ENCODE measurements at regions not wholly inside any gene's neighbourhood (a gene's known extent, or its start where the extent isn't known, plus 50 kb on each side); places are given as distances from the start of the nearest gene placed in this dataset.

- no peak for DNase-seq
Observed at GRCh38 chr21:26736449-26736848, 108.8 kb downstream of the ADAMTS1 start.

DNA sequence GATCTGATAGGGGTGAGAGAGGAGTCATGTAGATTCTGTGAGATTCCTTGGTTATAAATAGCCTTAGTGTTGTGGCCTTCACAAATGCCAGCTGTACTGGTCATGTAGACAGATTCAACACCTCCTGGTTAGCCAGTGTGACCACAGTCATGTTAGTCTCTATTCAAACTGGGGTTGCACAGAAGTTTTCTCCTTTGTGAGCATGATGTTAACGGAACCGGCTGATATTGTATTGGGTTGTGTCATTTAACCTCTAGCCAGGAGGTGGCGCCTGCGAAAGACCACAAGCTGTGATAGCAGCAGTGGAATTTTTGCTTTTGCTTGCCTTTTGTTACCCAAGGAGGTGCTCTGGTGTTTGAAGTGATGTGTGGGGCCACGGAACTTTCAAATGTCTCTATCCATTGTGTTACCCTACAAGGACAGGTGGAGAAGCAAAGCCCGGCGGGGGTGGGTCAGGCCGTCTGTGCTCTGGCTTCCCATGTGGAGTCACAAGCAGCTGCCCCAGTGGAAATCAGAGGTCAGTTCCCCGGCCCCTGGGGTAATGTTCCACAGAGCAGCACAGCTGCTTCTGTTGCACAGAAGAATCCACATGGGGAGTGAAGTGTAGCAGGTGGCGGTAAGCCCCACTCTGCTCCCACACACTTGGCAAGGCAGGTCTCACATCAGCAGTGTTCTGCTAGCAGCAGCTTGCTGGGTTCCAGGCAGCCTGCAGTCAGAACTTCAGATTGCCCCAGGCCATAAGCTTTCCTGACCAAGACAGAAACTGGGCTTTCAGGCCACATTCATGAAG, 112.6 kb downstream of the ADAMTS1 start:
- DNase-seq = no peak

- no peak for DNase-seq
Observed at GRCh38 chr21:26719750-26720149, 125.5 kb downstream of the ADAMTS1 start.

DNA sequence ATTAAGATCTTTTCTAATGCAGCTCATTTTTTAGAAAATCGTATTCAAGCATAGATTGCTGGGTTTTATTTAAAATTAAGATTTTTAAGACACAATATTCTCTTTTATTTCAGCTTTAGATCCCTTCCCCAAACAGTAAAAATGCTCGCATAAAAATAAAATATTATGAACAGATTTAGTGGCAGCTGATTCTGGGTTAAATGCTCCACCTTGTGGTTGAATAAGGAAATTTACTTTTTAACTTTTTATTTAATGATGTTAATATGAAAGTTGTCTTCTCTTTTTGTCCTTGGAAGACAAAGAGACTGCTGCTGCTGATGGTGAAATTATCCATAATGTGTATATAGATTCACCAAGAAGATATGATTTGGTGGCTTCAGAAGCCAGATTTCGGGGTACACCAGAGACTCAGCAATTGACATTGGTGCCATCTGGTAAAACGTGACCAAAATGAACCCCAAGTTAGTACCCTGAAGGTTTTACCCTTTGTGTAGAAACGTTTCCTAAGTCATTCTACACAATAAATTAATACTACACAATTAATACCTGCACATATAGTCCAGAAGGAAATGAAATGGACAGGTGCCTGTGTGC, 128.0 kb downstream of the ADAMTS1 start:
- no peak for DNase-seq

GRCh38 chr21:26715878-26716506, 129.2 kb downstream of the ADAMTS1 start:
- DNase-seq = no peak

DNA sequence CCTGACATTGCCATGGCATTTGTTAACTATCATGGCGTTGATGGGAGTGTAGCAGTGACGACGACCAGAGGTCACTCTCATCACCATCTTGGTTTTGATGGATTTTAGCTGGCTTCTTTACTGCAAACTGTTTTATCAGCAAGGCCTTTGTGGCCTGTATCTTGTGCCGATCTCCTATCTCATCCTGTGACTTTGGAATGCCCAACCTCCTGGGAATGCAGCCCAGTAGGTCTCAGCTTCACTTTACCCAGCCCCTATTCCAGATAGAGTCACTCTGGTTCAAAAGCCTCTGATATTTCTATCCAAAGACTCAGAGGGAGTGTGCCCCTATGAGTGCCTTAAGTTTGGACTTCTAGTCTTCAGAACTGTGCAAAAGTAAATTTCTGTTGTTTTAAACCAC, 130.1 kb downstream of the ADAMTS1 start:
- DNase-seq = no peak

DNA sequence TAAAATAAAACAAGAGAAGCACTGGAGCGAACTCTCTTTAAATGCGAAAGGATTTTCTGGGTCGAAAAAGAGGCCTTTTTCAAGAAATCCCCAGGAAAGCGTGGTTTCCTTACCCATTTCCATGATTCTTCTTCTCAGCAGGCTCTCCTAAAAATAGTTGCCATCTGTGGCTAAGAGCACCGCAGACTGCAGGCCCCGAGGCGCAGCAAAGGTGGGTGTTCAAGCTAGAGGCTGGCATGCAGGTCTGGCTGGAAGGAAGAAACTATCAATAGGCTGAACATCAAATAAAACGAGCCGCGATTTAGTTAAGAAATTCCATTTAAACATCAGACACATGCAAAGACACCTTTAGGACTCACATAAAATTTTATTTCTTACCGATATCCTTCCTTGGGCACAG, 135.1 kb downstream of the ADAMTS1 start:
- no peak for DNase-seq

DNA sequence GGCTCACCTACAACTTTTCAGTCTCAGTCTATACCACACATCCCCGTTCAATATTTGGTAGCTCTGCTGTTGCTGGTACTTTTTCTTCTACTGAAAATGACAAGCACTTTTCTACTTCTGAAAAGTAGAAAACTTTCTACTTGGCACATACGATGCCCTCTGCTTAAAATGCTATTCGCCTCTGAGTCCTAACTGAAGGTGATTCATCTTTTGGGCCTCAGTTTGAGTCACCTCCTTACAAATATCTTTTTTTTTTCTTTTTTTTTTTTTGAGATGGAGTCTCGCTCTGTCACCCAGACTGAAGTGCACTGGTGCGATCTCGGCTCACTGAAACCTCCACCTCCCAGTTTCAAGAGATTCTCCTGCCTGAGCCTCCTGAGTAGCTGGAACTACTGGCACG, 136.0 kb upstream of the CYYR1 start:
- no peak for DNase-seq

GRCh38 chr21:26708223-26708800, 135.2 kb upstream of the CYYR1 start:
- DNase-seq = no peak

DNA sequence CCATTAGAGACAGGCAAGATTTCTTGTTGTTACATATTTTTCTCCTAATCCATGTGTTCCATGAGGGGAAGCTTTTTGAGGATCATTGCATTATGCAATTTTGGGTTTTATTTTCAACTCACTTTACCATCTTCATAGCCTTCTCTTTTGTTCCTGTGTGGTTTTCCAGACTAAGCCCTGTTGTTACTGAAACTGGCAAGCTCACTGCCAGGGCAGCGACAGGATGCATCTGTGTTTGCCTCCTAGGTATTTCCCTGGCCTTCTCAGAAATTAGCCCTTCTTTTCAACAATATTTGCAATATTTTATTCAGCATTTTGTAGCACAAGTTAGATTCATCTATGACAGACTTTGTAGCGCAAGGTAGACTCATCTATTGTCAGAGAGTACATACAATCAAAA, 134.2 kb upstream of the CYYR1 start:
- no peak for DNase-seq

- DNase-seq = no peak
Observed at GRCh38 chr21:26698416-26698815, 125.3 kb upstream of the CYYR1 start.

- DNase-seq = no peak
Observed at GRCh38 chr21:26691416-26691815, 118.3 kb upstream of the CYYR1 start.

DNA sequence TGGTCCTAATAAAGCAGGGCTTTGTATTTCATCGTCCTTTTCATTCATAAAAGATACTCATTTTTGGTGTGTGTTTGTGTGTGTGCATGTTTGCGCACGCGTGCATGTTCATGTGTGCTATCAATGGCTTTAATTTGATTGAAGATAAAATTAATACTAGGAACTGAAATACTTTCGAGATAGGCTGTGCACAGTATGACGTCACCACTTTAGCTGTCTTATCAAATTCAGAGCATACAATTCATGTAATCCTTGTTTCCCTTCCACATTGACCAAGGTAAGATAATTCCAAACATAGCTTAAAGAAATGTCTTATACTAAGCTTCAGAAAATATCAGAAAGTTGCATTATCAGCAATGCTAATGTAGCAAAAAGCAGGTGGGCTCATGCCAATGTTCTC, 113.6 kb upstream of the CYYR1 start:
- no peak for DNase-seq

- peak; percentile 10 for DNase-seq
Observed at GRCh38 chr21:26686278-26686677, 113.2 kb upstream of the CYYR1 start.

GRCh38 chr21:26684889-26685288, 111.8 kb upstream of the CYYR1 start:
- no peak for DNase-seq

GRCh38 chr21:26683996-26684395, 110.9 kb upstream of the CYYR1 start:
- no peak for DNase-seq

GRCh38 chr21:26679284-26679683, 106.2 kb upstream of the CYYR1 start:
- no peak for DNase-seq

- no peak for DNase-seq
Observed at GRCh38 chr21:26674323-26674722, 101.2 kb upstream of the CYYR1 start.

DNA sequence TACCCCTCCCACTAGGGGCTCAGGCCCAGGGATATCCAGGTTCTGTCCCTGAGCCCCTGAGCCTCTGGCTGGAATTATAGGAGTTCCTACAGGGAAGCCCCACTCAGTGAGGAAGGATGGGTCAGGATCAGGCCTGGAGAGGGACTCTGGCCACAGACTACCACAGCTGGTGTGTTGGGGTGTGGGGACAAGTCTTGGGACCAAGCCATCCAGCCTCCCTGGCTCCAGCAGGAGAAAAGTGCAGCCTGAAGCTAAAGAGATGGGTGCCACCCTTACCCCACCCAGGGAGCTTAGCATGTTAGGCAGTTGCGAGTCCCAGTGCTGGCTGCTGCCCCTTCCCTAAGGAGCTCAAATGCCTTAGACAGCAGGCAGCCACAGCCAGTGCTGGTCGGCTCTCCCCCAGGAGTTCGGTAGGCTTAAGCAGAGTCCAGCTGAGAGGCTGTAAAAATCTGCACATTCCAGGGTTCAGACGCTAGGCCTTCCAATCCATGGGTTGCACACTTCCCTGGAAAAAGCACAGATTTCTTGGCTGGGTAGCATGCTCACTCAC, 96.2 kb upstream of the CYYR1 start:
- DNase-seq = no peak

- DNase-seq = no peak
Observed at GRCh38 chr21:26659757-26660156, 86.7 kb upstream of the CYYR1 start.

DNA sequence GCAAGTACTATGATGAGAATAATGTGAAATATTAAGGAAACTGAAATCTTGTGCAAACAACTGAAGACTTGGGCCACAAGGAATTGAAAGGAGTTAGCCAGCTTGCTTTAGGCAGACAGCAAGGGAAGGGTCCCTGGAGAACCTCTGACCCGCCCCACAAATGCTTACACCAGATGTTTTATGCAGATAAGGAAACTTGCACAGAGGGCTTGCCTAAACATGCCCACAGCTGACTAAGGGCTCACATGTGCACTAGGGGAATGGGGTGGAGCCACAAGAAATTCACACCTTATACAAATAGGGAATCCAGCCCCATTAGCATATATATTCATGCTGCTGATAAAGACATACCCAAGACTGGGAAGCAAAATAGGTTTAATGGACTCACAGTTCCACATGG, 86.1 kb upstream of the CYYR1 start:
- no peak for DNase-seq

DNA sequence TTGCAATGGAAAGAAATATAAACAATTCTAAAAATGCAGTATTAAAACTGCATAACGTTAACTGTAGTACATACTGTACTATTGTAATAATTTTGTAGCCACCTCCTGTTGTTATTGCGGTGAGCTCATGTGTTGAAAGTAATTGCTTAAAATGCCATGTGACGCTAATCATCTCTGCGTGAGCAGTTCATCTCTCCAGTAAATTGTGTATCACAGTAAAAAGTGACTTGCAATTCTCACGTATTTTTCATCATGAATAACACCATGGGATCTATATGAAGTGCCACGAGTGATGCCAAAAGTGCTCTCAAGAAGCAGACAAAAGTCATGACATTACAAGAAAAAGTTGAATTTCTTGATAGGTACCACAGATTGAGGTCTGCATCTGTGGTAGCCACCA, 82.4 kb upstream of the CYYR1 start:
- DNase-seq = no peak

DNA sequence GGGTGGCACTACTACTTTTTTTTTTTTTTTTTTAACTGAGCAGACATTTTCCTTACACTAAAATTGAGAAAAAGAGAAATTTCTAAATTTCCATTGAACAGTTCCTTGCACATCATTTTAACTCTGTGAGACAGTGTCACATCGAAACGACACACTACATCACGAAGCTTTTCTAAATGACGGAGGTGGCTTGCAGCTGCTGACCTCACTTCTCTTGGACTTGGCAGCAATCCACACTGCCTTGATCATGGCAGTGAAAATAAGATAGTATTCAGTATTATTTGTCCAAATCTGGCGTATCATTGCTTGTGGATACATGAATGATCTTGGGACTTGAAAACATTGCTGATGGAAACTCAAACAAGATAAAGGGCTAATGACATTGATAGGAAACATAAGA, 80.3 kb upstream of the CYYR1 start:
- DNase-seq = no peak

GRCh38 chr21:26652854-26653253, 79.8 kb upstream of the CYYR1 start:
- no peak for DNase-seq
